ENCODE measurements at regions not wholly inside any gene's neighbourhood (a gene's known extent, or its start where the extent isn't known, plus 50 kb on each side); places are given as distances from the start of the nearest gene placed in this dataset.
"Not testable (repeated sequence)": the region's sequence is repeated elsewhere in the genome, so short reads cannot be mapped to it uniquely, and the experiment has no call there.

DNA sequence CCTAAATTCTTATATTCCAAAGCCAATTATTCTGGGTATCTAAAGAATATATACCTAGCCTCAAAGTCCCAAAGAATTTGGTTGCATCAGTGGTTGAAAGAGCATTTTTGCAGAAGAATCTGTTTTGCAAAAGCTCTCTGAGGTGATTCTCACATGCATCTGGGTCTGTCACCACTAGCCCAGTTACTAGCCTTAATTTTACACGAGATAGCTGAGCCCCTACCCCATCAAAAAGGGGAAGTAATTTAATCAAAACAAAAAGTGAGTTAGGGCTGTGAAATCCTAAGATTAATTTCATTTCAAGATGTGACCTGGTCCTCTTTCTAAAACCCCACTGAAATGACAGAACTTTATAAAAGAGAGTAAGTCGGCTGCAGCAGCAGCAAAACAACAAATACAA is 53.7 kb upstream of the ZSCAN2 start:
- DNase-seq (ENCODE audit: low read depth in 2 of 2): not testable (repeated sequence)

DNA sequence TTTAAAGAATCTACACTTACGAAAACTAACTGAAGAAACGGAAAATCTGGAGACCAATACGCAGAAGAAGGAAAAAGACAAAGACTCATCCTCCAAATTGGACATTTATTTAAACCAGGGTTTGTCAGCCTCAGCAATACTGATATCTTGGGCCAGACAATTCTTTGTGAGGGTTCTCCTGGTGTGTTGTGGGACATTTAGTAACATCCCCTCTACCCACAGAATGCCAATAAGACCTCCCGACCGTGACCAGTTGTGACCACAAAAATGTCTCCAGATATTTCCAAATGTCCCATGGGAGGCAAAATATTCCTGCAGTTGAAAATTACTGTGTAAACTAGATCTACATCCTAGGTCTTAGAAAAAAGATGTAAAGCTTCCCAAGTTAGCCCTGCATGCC is 50.3 kb upstream of the ZSCAN2 start:
- not testable (repeated sequence) for DNase-seq (ENCODE audit: low read depth in 2 of 2)
